ENCODE measurements at regions not wholly inside any gene's neighbourhood (a gene's known extent, or its start where the extent isn't known, plus 50 kb on each side); places are given as distances from the start of the nearest gene placed in this dataset.
A peak's percentile ranks its signal among the peaks of the same experiment; 100 is the strongest.

DNA sequence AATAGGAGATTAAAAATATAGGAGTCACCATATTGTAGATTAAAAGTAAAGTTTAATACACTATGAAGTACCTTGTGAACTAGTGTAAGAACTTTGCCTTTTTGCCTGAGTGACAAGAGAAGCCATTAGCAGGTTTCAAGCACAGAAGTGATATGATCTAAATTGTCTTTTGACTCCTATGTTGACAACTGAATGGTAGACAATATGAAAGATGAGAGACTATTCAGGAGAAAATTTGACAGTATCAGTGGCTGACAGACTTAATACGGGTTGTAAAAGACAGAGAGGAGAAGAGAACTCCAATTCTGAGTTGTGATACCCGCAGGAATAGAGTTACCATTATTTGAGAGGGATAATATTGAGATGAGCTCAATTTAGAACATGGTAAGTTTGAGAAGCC lies 1259.8 kb downstream of the PCDH7 start:
- Histone ChIP-seq H3K27ac (ENCODE audit: insufficient read depth in 1 of 2, low read depth in 1 of 2, low read length in 2 of 2, poor library complexity in 1 of 2, severe bottlenecking in 2 of 2) (no peak overlapping the region), H3K4me1 (ENCODE audit: control extremely low read depth in 1 of 4, control insufficient read depth in 4 of 4, insufficient read depth in 4 of 4, low read length in 3 of 4) (no peaks in the 10 kb centered on the region), H3K9me3 (ENCODE audit: control extremely low read depth in 1 of 5, control insufficient read depth in 4 of 5, insufficient read depth in 2 of 5, low read depth in 1 of 5, low read length in 4 of 5) (peaks cover 0 to 1% (median 0%) of the 10 kb centered on the region in 5 experiments), H3K27me3 (replicated peaks in 2 of 5; ENCODE audit: control insufficient read depth in 4 of 5, insufficient read depth in 5 of 5, low read length in 4 of 5) (no peaks in the 10 kb centered on the region), H3K4me3 (ENCODE audit: control insufficient read depth in 1 of 7, extremely low read depth in 1 of 7, insufficient read depth in 4 of 7, low read depth in 2 of 7, low read length in 6 of 7) (no peak overlapping the region), H3K36me3 (ENCODE audit: control insufficient read depth in 4 of 4, insufficient read depth in 4 of 4, low read length in 3 of 4) (no peaks in the 10 kb centered on the region)
- POLR2A ChIA-PET, result no interaction called here
- CTCF ChIA-PET, result no interaction called here
- WGBS (ENCODE audit: insufficient coverage), result 86% methylated on average over 1 of the region's 2 CpGs
- no peak for DNase-seq

DNA sequence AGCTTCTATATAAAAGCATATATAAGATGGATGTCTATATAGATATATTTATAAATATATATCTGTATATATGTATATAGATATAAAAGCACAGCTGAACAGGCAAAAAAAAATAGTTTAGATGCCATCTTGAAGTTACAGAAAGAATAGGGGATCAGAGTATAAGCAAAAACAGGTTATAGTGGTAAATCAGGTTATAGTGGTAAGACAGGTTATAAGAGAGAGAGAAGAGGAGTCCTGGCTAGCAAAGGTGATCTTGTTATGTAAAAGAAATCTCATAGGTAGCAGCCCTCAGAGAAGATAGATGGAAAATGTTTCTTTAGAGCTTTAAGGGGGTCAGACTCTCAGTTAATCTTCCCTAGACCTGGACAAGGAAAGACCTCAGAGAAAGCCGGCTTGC lies 1263.1 kb downstream of the PCDH7 start:
- Histone ChIP-seq H3K36me3 (ENCODE audit: control insufficient read depth in 4 of 4, insufficient read depth in 4 of 4, low read length in 3 of 4) (no peaks in the 10 kb centered on the region), H3K27ac (ENCODE audit: insufficient read depth in 1 of 2, low read depth in 1 of 2, low read length in 2 of 2, poor library complexity in 1 of 2, severe bottlenecking in 2 of 2) (no peak overlapping the region), H3K4me3 (ENCODE audit: control insufficient read depth in 1 of 7, extremely low read depth in 1 of 7, insufficient read depth in 4 of 7, low read depth in 2 of 7, low read length in 6 of 7) (no peak overlapping the region), H3K4me1 (ENCODE audit: control extremely low read depth in 1 of 4, control insufficient read depth in 4 of 4, insufficient read depth in 4 of 4, low read length in 3 of 4) (no peaks in the 10 kb centered on the region), H3K27me3 (replicated peaks in 2 of 5; ENCODE audit: control insufficient read depth in 4 of 5, insufficient read depth in 5 of 5, low read length in 4 of 5) (no peaks in the 10 kb centered on the region), H3K9me3 (ENCODE audit: control extremely low read depth in 1 of 5, control insufficient read depth in 4 of 5, insufficient read depth in 2 of 5, low read depth in 1 of 5, low read length in 4 of 5) (peaks cover 0 to 1% (median 0%) of the 10 kb centered on the region in 5 experiments)
- ChIA-PET CTCF (no interaction called here), POLR2A (no interaction called here)
- WGBS (ENCODE audit: insufficient coverage), result no CpG with 5 or more reads among the region's 1 CpG
- no peak for DNase-seq

DNA sequence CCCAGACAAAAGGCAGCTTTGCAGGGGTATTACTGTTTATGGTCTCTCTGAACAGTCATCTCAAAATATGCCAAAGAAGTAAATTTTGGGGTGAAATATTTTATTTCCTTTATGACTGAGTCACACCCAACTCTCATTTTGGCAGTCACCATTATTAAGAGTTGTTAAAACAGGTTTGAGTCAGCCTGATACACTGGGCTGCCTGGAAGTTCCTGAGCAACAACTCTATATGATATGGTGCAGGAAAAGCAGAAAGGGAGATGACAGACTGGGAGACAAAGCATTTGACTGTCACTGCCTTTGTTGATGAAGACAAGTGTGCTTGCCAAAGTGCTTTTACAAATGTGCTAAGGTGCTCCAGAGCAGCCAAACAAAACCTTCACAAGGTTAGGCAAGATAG lies 1263.5 kb downstream of the PCDH7 start:
- DNase-seq, result no peak
- ChIA-PET POLR2A (no interaction called here), CTCF (no interaction called here)
- no peaks in the 10 kb centered on the region for H3K36me3 ChIP-seq (ENCODE audit: control insufficient read depth in 4 of 4, insufficient read depth in 4 of 4, low read length in 3 of 4)
- H3K27ac ChIP-seq (ENCODE audit: insufficient read depth in 1 of 2, low read depth in 1 of 2, low read length in 2 of 2, poor library complexity in 1 of 2, severe bottlenecking in 2 of 2), result no peak overlapping the region
- H3K4me1 ChIP-seq (ENCODE audit: control extremely low read depth in 1 of 4, control insufficient read depth in 4 of 4, insufficient read depth in 4 of 4, low read length in 3 of 4), result no peaks in the 10 kb centered on the region
- no peak overlapping the region for H3K4me3 ChIP-seq (ENCODE audit: control insufficient read depth in 1 of 7, extremely low read depth in 1 of 7, insufficient read depth in 4 of 7, low read depth in 2 of 7, low read length in 6 of 7)
- no peaks in the 10 kb centered on the region for H3K27me3 ChIP-seq (replicated peaks in 2 of 5; ENCODE audit: control insufficient read depth in 4 of 5, insufficient read depth in 5 of 5, low read length in 4 of 5)
- H3K9me3 ChIP-seq (ENCODE audit: control extremely low read depth in 1 of 5, control insufficient read depth in 4 of 5, insufficient read depth in 2 of 5, low read depth in 1 of 5, low read length in 4 of 5), result peaks cover 0 to 1% (median 0%) of the 10 kb centered on the region in 5 experiments

DNA sequence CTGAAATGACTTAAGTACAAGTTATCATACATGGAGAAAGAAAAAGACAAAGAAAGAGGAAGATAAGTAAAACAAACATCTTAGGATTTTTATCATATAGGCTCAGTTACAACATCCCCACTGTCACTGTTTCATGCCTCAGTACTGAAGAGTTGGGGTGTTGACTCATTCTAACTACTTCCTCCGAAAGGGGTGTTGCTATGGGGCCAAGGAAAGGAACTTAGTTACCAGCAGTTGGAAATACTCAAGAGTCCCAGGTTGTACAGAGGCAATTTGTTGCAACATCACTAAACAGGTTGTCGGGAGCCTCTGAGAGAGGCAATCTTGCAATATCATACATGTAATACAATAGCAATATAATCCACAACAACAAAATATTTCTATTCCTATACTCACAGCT lies 1264.7 kb downstream of the PCDH7 start:
- CTCF ChIA-PET, result no interaction called here
- H3K27ac ChIP-seq (ENCODE audit: insufficient read depth in 1 of 2, low read depth in 1 of 2, low read length in 2 of 2, poor library complexity in 1 of 2, severe bottlenecking in 2 of 2), result no peak overlapping the region
- H3K36me3 ChIP-seq (ENCODE audit: control insufficient read depth in 4 of 4, insufficient read depth in 4 of 4, low read length in 3 of 4), result no peaks in the 10 kb centered on the region
- DNase-seq, result no peak
- no peaks in the 10 kb centered on the region for H3K9me3 ChIP-seq (ENCODE audit: control extremely low read depth in 1 of 5, control insufficient read depth in 4 of 5, insufficient read depth in 2 of 5, low read depth in 1 of 5, low read length in 4 of 5)
- POLR2A ChIA-PET, result no interaction called here
- H3K4me3 ChIP-seq (ENCODE audit: control insufficient read depth in 1 of 7, extremely low read depth in 1 of 7, insufficient read depth in 4 of 7, low read depth in 2 of 7, low read length in 6 of 7), result no peak overlapping the region
- H3K27me3 ChIP-seq (replicated peaks in 2 of 5; ENCODE audit: control insufficient read depth in 4 of 5, insufficient read depth in 5 of 5, low read length in 4 of 5), result no peaks in the 10 kb centered on the region
- no peaks in the 10 kb centered on the region for H3K4me1 ChIP-seq (ENCODE audit: control extremely low read depth in 1 of 4, control insufficient read depth in 4 of 4, insufficient read depth in 4 of 4, low read length in 3 of 4)
- WGBS (ENCODE audit: insufficient coverage), result no CpG with 5 or more reads among the region's 2 CpGs

DNA sequence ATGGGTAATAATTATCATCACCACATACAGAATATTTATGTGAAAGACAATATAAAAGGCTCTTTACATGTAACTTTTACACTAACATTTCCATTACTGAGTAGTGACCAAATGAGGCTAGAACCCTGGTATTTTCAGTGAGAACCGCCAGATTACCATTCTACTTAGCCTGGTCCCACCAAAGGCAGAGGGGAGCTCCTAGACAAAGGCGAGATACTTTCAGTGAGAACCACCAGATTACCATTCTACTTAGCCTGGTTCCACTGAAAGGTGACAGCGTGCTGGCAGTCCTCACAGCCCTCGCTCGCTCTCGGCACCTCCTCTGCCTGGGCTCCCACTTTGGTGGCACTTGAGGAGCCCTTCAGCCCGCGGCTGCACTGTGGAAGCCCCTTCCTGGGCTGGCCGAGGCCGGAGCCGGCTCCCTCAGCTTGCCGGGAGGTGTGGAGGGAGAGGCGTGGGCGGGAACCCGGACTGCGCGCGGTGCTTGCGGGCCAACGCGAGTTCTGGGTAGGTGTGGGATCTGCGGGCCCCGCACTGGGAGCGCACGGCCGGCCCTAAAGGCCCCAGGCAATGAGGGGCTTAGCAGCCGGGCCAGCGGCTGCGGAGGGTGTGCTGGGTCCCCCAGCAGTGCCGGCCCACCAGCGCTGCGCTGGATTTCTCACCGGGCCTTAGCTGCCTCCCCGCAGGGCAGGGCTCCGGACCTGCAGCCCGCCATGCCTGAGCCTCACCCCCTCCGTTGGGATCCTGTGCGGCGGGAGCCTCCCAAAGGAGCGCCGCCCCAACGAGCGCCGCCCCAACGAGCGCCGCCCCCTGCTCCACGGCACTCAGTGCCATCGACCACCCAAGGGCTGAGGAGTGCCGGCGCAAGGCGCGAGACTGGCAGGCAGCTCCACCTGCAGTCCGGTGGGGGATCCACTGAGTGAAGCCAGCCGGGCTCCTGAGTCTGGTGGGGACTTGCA lies 1276.1 kb downstream of the PCDH7 start:
- no peaks in the 10 kb centered on the region for H3K9me3 ChIP-seq (ENCODE audit: control extremely low read depth in 1 of 5, control insufficient read depth in 4 of 5, insufficient read depth in 2 of 5, low read depth in 1 of 5, low read length in 4 of 5)
- 86% methylated on average over 43 of the region's 55 CpGs for WGBS (ENCODE audit: insufficient coverage)
- peak in 2 of 3 donors; percentile 2 to 21 for DNase-seq
- no peaks in the 10 kb centered on the region for H3K4me1 ChIP-seq (ENCODE audit: control extremely low read depth in 1 of 4, control insufficient read depth in 4 of 4, insufficient read depth in 4 of 4, low read length in 3 of 4)
- no peaks in the 10 kb centered on the region for H3K27me3 ChIP-seq (replicated peaks in 2 of 5; ENCODE audit: control insufficient read depth in 4 of 5, insufficient read depth in 5 of 5, low read length in 4 of 5)
- ChIA-PET CTCF (no interaction called here), POLR2A (no interaction called here)
- H3K27ac ChIP-seq (ENCODE audit: insufficient read depth in 1 of 2, low read depth in 1 of 2, low read length in 2 of 2, poor library complexity in 1 of 2, severe bottlenecking in 2 of 2), result no peak overlapping the region
- no peaks in the 10 kb centered on the region for H3K36me3 ChIP-seq (ENCODE audit: control insufficient read depth in 4 of 4, insufficient read depth in 4 of 4, low read length in 3 of 4)
- H3K4me3 ChIP-seq (ENCODE audit: control insufficient read depth in 1 of 7, extremely low read depth in 1 of 7, insufficient read depth in 4 of 7, low read depth in 2 of 7, low read length in 6 of 7), result no peak overlapping the region

DNA sequence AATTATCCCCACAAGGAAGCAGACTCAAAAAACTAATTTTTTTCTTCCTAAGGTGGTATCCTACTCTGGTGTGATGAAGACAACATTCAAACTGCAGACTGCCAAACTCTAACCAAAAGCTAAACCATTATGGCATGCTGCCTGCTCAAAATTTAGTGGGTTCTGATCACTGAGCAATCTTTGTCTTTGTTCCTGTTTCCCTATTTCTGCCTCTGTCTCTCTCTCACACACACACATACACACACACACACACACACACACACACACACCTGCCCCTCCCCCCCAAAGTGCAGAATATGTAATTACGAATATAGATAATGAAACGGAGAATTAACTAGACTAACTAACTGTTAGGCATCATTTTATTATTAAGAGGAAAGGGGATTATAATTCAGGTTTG lies 1278.6 kb downstream of the PCDH7 start:
- H3K27me3 ChIP-seq (replicated peaks in 2 of 5; ENCODE audit: control insufficient read depth in 4 of 5, insufficient read depth in 5 of 5, low read length in 4 of 5), result no peaks in the 10 kb centered on the region
- no peaks in the 10 kb centered on the region for H3K4me1 ChIP-seq (ENCODE audit: control extremely low read depth in 1 of 4, control insufficient read depth in 4 of 4, insufficient read depth in 4 of 4, low read length in 3 of 4)
- H3K27ac ChIP-seq (ENCODE audit: insufficient read depth in 1 of 2, low read depth in 1 of 2, low read length in 2 of 2, poor library complexity in 1 of 2, severe bottlenecking in 2 of 2), result no peak overlapping the region
- no peaks in the 10 kb centered on the region for H3K36me3 ChIP-seq (ENCODE audit: control insufficient read depth in 4 of 4, insufficient read depth in 4 of 4, low read length in 3 of 4)
- CTCF ChIA-PET, result no interaction called here
- no peaks in the 10 kb centered on the region for H3K9me3 ChIP-seq (ENCODE audit: control extremely low read depth in 1 of 5, control insufficient read depth in 4 of 5, insufficient read depth in 2 of 5, low read depth in 1 of 5, low read length in 4 of 5)
- no CpG with 5 or more reads among the region's 2 CpGs for WGBS (ENCODE audit: insufficient coverage)
- POLR2A ChIA-PET, result no interaction called here
- DNase-seq, result peak in 1 of 3 donors; percentile 8
- no peak overlapping the region for H3K4me3 ChIP-seq (ENCODE audit: control insufficient read depth in 1 of 7, extremely low read depth in 1 of 7, insufficient read depth in 4 of 7, low read depth in 2 of 7, low read length in 6 of 7)

DNA sequence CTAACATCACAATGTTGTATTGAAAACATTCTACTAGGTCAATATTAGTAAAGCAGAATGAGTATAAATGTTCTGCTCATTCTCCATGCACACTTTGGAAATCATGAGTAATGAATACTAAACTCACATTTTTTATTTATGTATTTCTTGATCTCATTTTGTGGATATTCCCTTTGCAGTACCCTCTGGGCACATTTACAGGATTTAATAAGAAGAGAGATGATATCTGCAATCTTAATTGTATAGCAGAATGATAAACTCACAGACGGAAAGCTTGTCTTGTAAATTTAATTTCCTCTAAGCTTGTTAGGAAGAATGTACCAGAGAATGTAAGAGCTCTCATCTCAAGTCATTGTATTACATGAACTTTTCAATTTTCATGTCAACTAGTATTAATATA lies 1279.7 kb downstream of the PCDH7 start:
- no peak for DNase-seq
- no CpG with 5 or more reads among the region's 1 CpG for WGBS (ENCODE audit: insufficient coverage)
- Histone ChIP-seq H3K4me1 (ENCODE audit: control extremely low read depth in 1 of 4, control insufficient read depth in 4 of 4, insufficient read depth in 4 of 4, low read length in 3 of 4) (no peaks in the 10 kb centered on the region), H3K4me3 (ENCODE audit: control insufficient read depth in 1 of 7, extremely low read depth in 1 of 7, insufficient read depth in 4 of 7, low read depth in 2 of 7, low read length in 6 of 7) (no peak overlapping the region), H3K27ac (ENCODE audit: insufficient read depth in 1 of 2, low read depth in 1 of 2, low read length in 2 of 2, poor library complexity in 1 of 2, severe bottlenecking in 2 of 2) (no peak overlapping the region), H3K9me3 (ENCODE audit: control extremely low read depth in 1 of 5, control insufficient read depth in 4 of 5, insufficient read depth in 2 of 5, low read depth in 1 of 5, low read length in 4 of 5) (no peaks in the 10 kb centered on the region), H3K27me3 (replicated peaks in 2 of 5; ENCODE audit: control insufficient read depth in 4 of 5, insufficient read depth in 5 of 5, low read length in 4 of 5) (no peaks in the 10 kb centered on the region), H3K36me3 (ENCODE audit: control insufficient read depth in 4 of 4, insufficient read depth in 4 of 4, low read length in 3 of 4) (no peaks in the 10 kb centered on the region)
- ChIA-PET POLR2A (no interaction called here), CTCF (no interaction called here)

Data from common myeloid progenitor, CD34-positive (primary cell).